ENCODE measurements at regions not wholly inside any gene's neighbourhood (a gene's known extent, or its start where the extent isn't known, plus 50 kb on each side); places are given as distances from the start of the nearest gene placed in this dataset.
"Not testable (repeated sequence)": the region's sequence is repeated elsewhere in the genome, so short reads cannot be mapped to it uniquely, and the experiment has no call there.

DNA sequence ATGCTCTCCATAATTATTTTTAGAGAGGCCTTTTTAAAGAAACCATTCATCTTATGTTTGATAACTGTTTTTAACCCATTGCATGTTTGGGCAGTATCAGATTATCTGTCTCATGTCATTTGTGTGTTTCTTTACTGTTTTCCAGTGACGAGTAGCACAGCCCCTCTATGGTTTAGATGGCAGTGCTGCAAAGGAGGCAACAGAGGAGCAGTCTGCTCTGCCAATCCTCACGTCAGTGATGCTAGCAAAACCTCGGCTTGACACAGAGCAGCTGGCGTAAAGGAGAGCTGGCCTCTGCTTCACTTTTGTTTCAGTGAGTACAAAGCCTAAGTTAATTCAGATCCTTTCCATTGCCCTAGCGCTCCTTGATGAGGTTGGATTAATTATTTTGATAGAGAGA, 80.4 kb upstream of the GARIN1A start:
- TF ChIP-seq ZNF138 (tag by site-specific recombination; IDR thresholded peaks at IDR 0.05; ENCODE audit: borderline replicate concordance) (no peak), YY2 (tag by site-specific recombination; IDR thresholded peaks at IDR 0.05) (no peak), RBAK (tag by site-specific recombination; IDR thresholded peaks at IDR 0.05) (no peak), ZEB2 (tag by site-specific recombination; IDR thresholded peaks at IDR 0.05) (no peak), ZNF843 (tag by site-specific recombination; IDR thresholded peaks at IDR 0.05) (no peak)
- Histone ChIP-seq H3K27ac (ENCODE audit: extremely low read depth, low read depth, low read length) (no peak overlapping the region), H3K36me3 (ENCODE audit: control insufficient read depth in 2 of 2, insufficient read depth in 1 of 2, low read length in 2 of 2) (peaks cover 9 to 18% of the 10 kb centered on the region in 2 experiments), H3K4me1 (ENCODE audit: control insufficient read depth, insufficient read depth, low read length) (no peaks in the 10 kb centered on the region), H3K9me3 (ENCODE audit: control insufficient read depth, insufficient read depth, low read depth, low read length) (no peaks in the 10 kb centered on the region), H3K4me3 (ENCODE audit: low read depth, low read length) (no peak overlapping the region)
- ChIA-PET POLR2A (no interaction called here), CTCF (no interaction called here)

GRCh38 chr7:128592209-128592608, 79.9 kb upstream of the GARIN1A start:
- H3K4me3 ChIP-seq (ENCODE audit: low read depth, low read length); CTCF ChIA-PET; H3K9me3 ChIP-seq (ENCODE audit: control insufficient read depth, insufficient read depth, low read depth, low read length); H3K27ac ChIP-seq (ENCODE audit: extremely low read depth, low read depth, low read length); H3K4me1 ChIP-seq (ENCODE audit: control insufficient read depth, insufficient read depth, low read length); POLR2A ChIA-PET: not testable (repeated sequence)
- H3K36me3 ChIP-seq (ENCODE audit: control insufficient read depth in 2 of 2, insufficient read depth in 1 of 2, low read length in 2 of 2): peaks cover 9 to 18% of the 10 kb centered on the region in 2 experiments

GRCh38 chr7:128594061-128594460, 78.0 kb upstream of the GARIN1A start:
- H3K36me3 ChIP-seq (ENCODE audit: control insufficient read depth in 2 of 2, insufficient read depth in 1 of 2, low read length in 2 of 2): peaks cover 9 to 18% of the 10 kb centered on the region in 2 experiments
- POLR2A ChIA-PET: not testable (repeated sequence)
- CTCF ChIA-PET: interaction anchor here (0.5 kb wide), 1 partner anchor 276 kb away, joined by 3 read pairs; no protein-coding TSS in a partner anchor

GRCh38 chr7:128596336-128597128, 75.6 kb upstream of the GARIN1A start:
- H3K4me1 ChIP-seq (ENCODE audit: control insufficient read depth, insufficient read depth, low read length); H3K27ac ChIP-seq (ENCODE audit: extremely low read depth, low read depth, low read length); H3K9me3 ChIP-seq (ENCODE audit: control insufficient read depth, insufficient read depth, low read depth, low read length); POLR2A ChIA-PET; CTCF ChIA-PET; H3K4me3 ChIP-seq (ENCODE audit: low read depth, low read length): not testable (repeated sequence)
- H3K36me3 ChIP-seq (ENCODE audit: control insufficient read depth in 2 of 2, insufficient read depth in 1 of 2, low read length in 2 of 2): peaks cover 9 to 18% of the 10 kb centered on the region in 2 experiments

More at GRCh38 chr7:128594061-128594460, 78.0 kb upstream of the GARIN1A start:
- not testable (repeated sequence) for H3K27ac ChIP-seq (ENCODE audit: extremely low read depth, low read depth, low read length); H3K9me3 ChIP-seq (ENCODE audit: control insufficient read depth, insufficient read depth, low read depth, low read length); H3K4me3 ChIP-seq (ENCODE audit: low read depth, low read length); H3K4me1 ChIP-seq (ENCODE audit: control insufficient read depth, insufficient read depth, low read length)

DNA sequence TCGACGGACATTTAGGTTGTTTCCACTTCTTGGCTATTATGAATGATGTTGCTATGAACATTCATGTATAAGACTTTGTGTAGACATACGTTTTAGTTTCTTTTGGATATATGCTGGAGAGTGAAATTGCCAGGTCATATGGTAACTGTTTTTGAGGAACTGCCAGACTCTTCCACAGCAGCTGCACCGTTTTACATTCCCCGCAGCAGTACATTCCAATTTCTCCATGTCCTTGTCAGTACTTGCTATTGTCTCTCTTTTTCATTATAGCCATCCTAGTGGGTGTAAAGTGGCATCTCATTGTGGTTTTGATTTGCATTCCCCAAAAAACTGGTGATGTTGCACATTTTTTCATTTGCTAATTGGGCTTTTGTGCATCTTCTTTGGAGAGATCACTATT, 73.1 kb upstream of the GARIN1A start:
- CTCF ChIA-PET: not testable (repeated sequence)

GRCh38 chr7:128608678-128609421, 63.2 kb upstream of the GARIN1A start:
- peak; percentile 79 for TF ChIP-seq ZNF654 (tag by site-specific recombination; IDR thresholded peaks at IDR 0.05; ENCODE audit: low read depth)
- peak; percentile 63; the same call in 1 of the 2 replicates for TF ChIP-seq ZNF660 (tag by site-specific recombination; IDR thresholded peaks at IDR 0.05)
- peak; percentile 88 for TF ChIP-seq ZNF2 (tag by site-specific recombination; IDR thresholded peaks at IDR 0.05)
- TF ChIP-seq ZSCAN30 (tag by site-specific recombination; IDR thresholded peaks at IDR 0.05): 0 out of 2 replicates have a peak, but pooled peaks have one; percentile 41
- H3K9me3 ChIP-seq (ENCODE audit: control insufficient read depth, insufficient read depth, low read depth, low read length); H3K4me3 ChIP-seq (ENCODE audit: low read depth, low read length); H3K36me3 ChIP-seq (ENCODE audit: control insufficient read depth in 2 of 2, insufficient read depth in 1 of 2, low read length in 2 of 2); H3K27ac ChIP-seq (ENCODE audit: extremely low read depth, low read depth, low read length); H3K4me1 ChIP-seq (ENCODE audit: control insufficient read depth, insufficient read depth, low read length); POLR2A ChIA-PET: not testable (repeated sequence)
- CTCF ChIA-PET: interaction anchor here (0.6 to 1.8 kb wide), 7 partner anchors 133 to 673 kb away, joined by 3 to 9 read pairs (median 4); no protein-coding TSS in a partner anchor

More for the DNA sequence above, 73.1 kb upstream of the GARIN1A start:
- H3K36me3 ChIP-seq (ENCODE audit: control insufficient read depth in 2 of 2, insufficient read depth in 1 of 2, low read length in 2 of 2); H3K27ac ChIP-seq (ENCODE audit: extremely low read depth, low read depth, low read length); H3K4me1 ChIP-seq (ENCODE audit: control insufficient read depth, insufficient read depth, low read length); POLR2A ChIA-PET; H3K4me3 ChIP-seq (ENCODE audit: low read depth, low read length); H3K9me3 ChIP-seq (ENCODE audit: control insufficient read depth, insufficient read depth, low read depth, low read length): not testable (repeated sequence)

- CTCF ChIA-PET: interaction anchor here (2.8 kb wide), 1 partner anchor 270 kb away, joined by 9 read pairs; no protein-coding TSS in a partner anchor
- H3K9me3 ChIP-seq (ENCODE audit: control insufficient read depth, insufficient read depth, low read depth, low read length): not testable (repeated sequence)
These were observed 58.7 kb upstream of the GARIN1A start for GRCh38 chr7:128613366-128613765.

DNA sequence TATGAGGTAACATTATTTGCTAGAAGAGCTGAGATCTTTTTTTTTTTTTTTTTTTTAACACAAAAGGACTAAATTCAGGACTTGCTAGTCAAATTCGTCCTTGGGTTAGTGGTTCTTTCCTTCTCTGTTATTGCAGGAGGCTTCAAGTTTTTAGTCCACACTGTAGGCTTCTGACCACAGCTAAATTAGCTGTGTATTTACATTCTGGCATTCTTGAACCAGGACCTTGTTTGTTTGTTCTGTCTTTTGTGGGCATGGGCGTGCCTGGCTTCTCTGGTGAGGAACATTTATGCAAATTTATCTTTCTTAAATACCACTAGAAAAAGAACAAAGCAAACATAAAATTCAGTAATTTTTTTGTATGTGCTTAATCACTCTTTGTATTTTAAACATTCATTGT, 57.3 kb upstream of the GARIN1A start:
- H3K9me3 ChIP-seq (ENCODE audit: control insufficient read depth, insufficient read depth, low read depth, low read length); H3K27ac ChIP-seq (ENCODE audit: extremely low read depth, low read depth, low read length); H3K4me1 ChIP-seq (ENCODE audit: control insufficient read depth, insufficient read depth, low read length); H3K36me3 ChIP-seq (ENCODE audit: control insufficient read depth in 2 of 2, insufficient read depth in 1 of 2, low read length in 2 of 2); H3K4me3 ChIP-seq (ENCODE audit: low read depth, low read length); POLR2A ChIA-PET: not testable (repeated sequence)
- CTCF ChIA-PET: interaction anchor here (0.6 to 0.7 kb wide), 2 partner anchors 128 to 140 kb away, joined by 3 to 5 read pairs; no protein-coding TSS in a partner anchor

More at GRCh38 chr7:128613366-128613765, 58.7 kb upstream of the GARIN1A start:
- H3K4me1 ChIP-seq (ENCODE audit: control insufficient read depth, insufficient read depth, low read length); H3K4me3 ChIP-seq (ENCODE audit: low read depth, low read length); H3K27ac ChIP-seq (ENCODE audit: extremely low read depth, low read depth, low read length); POLR2A ChIA-PET; H3K36me3 ChIP-seq (ENCODE audit: control insufficient read depth in 2 of 2, insufficient read depth in 1 of 2, low read length in 2 of 2): not testable (repeated sequence)

Data from HEK293 (cell line).